ENCODE measurements at regions not wholly inside any gene's neighbourhood (a gene's known extent, or its start where the extent isn't known, plus 50 kb on each side); places are given as distances from the start of the nearest gene placed in this dataset.

DNA sequence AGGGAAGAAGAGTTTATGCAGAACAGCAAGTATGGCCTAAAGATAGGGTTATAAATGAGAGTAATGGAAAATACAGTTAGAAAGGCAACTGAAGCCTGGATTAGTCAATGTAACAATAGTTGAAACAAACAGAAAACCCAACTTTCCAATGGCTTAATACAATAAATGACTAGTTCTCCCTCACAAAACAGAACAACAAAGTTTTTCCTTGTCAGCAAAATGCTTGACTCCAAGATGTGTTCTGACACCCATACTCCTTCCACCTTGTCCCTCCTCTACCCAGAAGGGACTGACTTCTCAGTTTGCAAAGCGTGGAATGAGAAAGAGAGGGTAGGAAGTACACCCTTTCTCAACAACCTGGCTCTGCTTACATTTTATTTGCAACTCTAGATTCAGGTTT lies 191.4 kb upstream of the OSR1 start:
- H3K36me3 ChIP-seq (replicated peaks in 1 of 2; ENCODE audit: control insufficient read depth in 1 of 2, insufficient read depth in 2 of 2, low read length in 2 of 2) = no peaks in the 10 kb centered on the region
- no peaks in the 10 kb centered on the region for H3K4me1 ChIP-seq (ENCODE audit: insufficient read depth, low read length)
- H3K79me2 ChIP-seq (ENCODE audit: insufficient read depth, low read length) = no peaks in the 10 kb centered on the region
- 15% methylated on average over 1 of the region's 1 CpG for WGBS (ENCODE audit: low lambda C conversion rate)
- POLR2A ChIA-PET = no interaction called here
- no peak for DNase-seq (ENCODE audit: low spot score)
- ATAC-seq = no peak
- no peaks in the 10 kb centered on the region for H3K27me3 ChIP-seq (ENCODE audit: control insufficient read depth in 1 of 2, insufficient read depth in 2 of 2, low read length in 2 of 2)
- H3K27ac ChIP-seq (ENCODE audit: extremely low read length, insufficient read depth, low read length) = no peak overlapping the region
- no peak for FAIRE-seq
- no peak overlapping the region for H3K9ac ChIP-seq (ENCODE audit: insufficient read depth, low read depth, low read length)
- in situ Hi-C loops (cut with HindIII; ENCODE audit: extremely low pct_ligation_motif_present, low pct_unique_long_range_greater_than_20kb) (no loop called here), intact Hi-C loops (cut with micrococcal nuclease; ENCODE audit: unreplicated experiment) (no loop called here)
- CTCF ChIA-PET (ENCODE audit: low intra/inter-chr PET ratio, low total read pairs) = no interaction called here
- H3K4me2 ChIP-seq (ENCODE audit: low read depth, low read length) = no peak overlapping the region
- H2AFZ ChIP-seq (ENCODE audit: low read length) = no peak overlapping the region
- TF ChIP-seq MAFF (IDR thresholded peaks at IDR 0.05; ENCODE audit: low read depth, low read length) (peak; percentile 54; the same call in 1 of the 2 replicates), MAFK (conservative IDR thresholded peaks at IDR 0.05 in 1 of 2, IDR thresholded peaks at IDR 0.05 in 1 of 2; ENCODE audit: low read length in 2 of 2) (peak; percentile 67 to 79)
- TF ChIP-seq, protein P1, sequence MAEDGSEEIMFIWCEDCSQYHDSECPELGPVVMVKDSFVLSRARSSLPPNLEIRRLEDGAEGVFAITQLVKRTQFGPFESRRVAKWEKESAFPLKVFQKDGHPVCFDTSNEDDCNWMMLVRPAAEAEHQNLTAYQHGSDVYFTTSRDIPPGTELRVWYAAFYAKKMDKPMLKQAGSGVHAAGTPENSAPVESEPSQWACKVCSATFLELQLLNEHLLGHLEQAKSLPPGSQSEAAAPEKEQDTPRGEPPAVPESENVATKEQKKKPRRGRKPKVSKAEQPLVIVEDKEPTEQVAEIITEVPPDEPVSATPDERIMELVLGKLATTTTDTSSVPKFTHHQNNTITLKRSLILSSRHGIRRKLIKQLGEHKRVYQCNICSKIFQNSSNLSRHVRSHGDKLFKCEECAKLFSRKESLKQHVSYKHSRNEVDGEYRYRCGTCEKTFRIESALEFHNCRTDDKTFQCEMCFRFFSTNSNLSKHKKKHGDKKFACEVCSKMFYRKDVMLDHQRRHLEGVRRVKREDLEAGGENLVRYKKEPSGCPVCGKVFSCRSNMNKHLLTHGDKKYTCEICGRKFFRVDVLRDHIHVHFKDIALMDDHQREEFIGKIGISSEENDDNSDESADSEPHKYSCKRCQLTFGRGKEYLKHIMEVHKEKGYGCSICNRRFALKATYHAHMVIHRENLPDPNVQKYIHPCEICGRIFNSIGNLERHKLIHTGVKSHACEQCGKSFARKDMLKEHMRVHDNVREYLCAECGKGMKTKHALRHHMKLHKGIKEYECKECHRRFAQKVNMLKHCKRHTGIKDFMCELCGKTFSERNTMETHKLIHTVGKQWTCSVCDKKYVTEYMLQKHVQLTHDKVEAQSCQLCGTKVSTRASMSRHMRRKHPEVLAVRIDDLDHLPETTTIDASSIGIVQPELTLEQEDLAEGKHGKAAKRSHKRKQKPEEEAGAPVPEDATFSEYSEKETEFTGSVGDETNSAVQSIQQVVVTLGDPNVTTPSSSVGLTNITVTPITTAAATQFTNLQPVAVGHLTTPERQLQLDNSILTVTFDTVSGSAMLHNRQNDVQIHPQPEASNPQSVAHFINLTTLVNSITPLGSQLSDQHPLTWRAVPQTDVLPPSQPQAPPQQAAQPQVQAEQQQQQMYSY (CRISPR knock-in tag; IDR thresholded peaks at IDR 0.05) = no peak
- no peaks in the 10 kb centered on the region for H3K9me3 ChIP-seq (ENCODE audit: low read length)
- H3K4me3 ChIP-seq (replicated peaks in 1 of 3; ENCODE audit: insufficient read depth in 1 of 3, low read depth in 2 of 3, low read length in 3 of 3) = no peak overlapping the region
- no peaks in the 10 kb centered on the region for H4K20me1 ChIP-seq (ENCODE audit: insufficient read depth, low read length)
- BruUV-seq (replicated peaks) = no TSS peak

DNA sequence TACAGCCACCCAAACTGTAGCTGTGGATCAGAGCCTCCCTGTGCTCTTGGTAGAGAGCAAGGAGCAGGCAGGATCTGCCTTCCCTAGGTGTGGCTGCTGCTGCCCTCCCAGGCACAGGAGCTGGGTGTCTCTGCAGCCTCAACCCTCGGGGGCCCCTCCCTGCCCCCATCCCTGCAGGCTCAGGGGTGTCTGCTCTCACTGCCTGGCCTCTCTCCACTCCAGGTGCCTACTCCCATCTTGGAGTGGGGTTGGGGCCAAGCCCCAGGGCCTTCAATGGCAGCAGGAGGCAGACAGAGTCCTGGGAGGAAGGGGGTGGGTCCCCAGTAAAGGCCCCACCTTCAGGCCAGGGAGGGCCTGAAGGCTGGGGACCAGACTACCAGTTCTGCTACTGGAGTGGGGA lies 189.7 kb upstream of the OSR1 start:
- H3K79me2 ChIP-seq (ENCODE audit: insufficient read depth, low read length) = no peaks in the 10 kb centered on the region
- H3K36me3 ChIP-seq (replicated peaks in 1 of 2; ENCODE audit: control insufficient read depth in 1 of 2, insufficient read depth in 2 of 2, low read length in 2 of 2) = no peaks in the 10 kb centered on the region
- POLR2A ChIA-PET = no interaction called here
- H3K4me2 ChIP-seq (ENCODE audit: low read depth, low read length) = no peak overlapping the region
- intact Hi-C loops (cut with micrococcal nuclease; ENCODE audit: unreplicated experiment) = no loop called here
- CTCF ChIA-PET (ENCODE audit: low intra/inter-chr PET ratio, low total read pairs) = no interaction called here
- in situ Hi-C loops (cut with HindIII; ENCODE audit: extremely low pct_ligation_motif_present, low pct_unique_long_range_greater_than_20kb) = no loop called here
- no peak for FAIRE-seq
- H4K20me1 ChIP-seq (ENCODE audit: insufficient read depth, low read length) = no peaks in the 10 kb centered on the region
- 0% methylated on average over 1 of the region's 1 CpG for WGBS (ENCODE audit: low lambda C conversion rate)
- no peak overlapping the region for H3K27ac ChIP-seq (ENCODE audit: extremely low read length, insufficient read depth, low read length)
- no peak overlapping the region for H2AFZ ChIP-seq (ENCODE audit: low read length)
- no peaks in the 10 kb centered on the region for H3K4me1 ChIP-seq (ENCODE audit: insufficient read depth, low read length)
- H3K9me3 ChIP-seq (ENCODE audit: low read length) = no peaks in the 10 kb centered on the region
- no peaks in the 10 kb centered on the region for H3K27me3 ChIP-seq (ENCODE audit: control insufficient read depth in 1 of 2, insufficient read depth in 2 of 2, low read length in 2 of 2)
- BruUV-seq (replicated peaks) = no TSS peak
- H3K4me3 ChIP-seq (replicated peaks in 1 of 3; ENCODE audit: insufficient read depth in 1 of 3, low read depth in 2 of 3, low read length in 3 of 3) = no peak overlapping the region
- no peak; the same call in 2 of the 3 replicates for ATAC-seq
- no peak for DNase-seq (ENCODE audit: low spot score)
- H3K9ac ChIP-seq (ENCODE audit: insufficient read depth, low read depth, low read length) = no peak overlapping the region
- TF ChIP-seq FOXP1 (IDR thresholded peaks at IDR 0.05) = no peak
- no peak for TF ChIP-seq FOXP1 (CRISPR knock-in tag; IDR thresholded peaks at IDR 0.05)
- TF ChIP-seq ISX (CRISPR knock-in tag; conservative IDR thresholded peaks at IDR 0.05) = no peak
- no peak for TF ChIP-seq ZNF543 (CRISPR knock-in tag; IDR thresholded peaks at IDR 0.05)
- TF ChIP-seq TCF7L2 (IDR thresholded peaks at IDR 0.05; ENCODE audit: low read depth, low read length) = no peak
- TF ChIP-seq BRD4 (CRISPR knock-in tag; IDR thresholded peaks at IDR 0.05) = no peak
- TF ChIP-seq KLF6 (CRISPR knock-in tag; IDR thresholded peaks at IDR 0.05) = no peak
- no peak for TF ChIP-seq ZNF230 (CRISPR knock-in tag; IDR thresholded peaks at IDR 0.05)
- no peak for TF ChIP-seq RCOR2 (CRISPR knock-in tag; IDR thresholded peaks at IDR 0.05)
- TF ChIP-seq ZNF382 (CRISPR knock-in tag; IDR thresholded peaks at IDR 0.05; ENCODE audit: borderline replicate concordance) = no peak
- TF ChIP-seq PHB2 (IDR thresholded peaks at IDR 0.05; ENCODE audit: partially characterized antibody) = no peak
- TF ChIP-seq, protein P2, sequence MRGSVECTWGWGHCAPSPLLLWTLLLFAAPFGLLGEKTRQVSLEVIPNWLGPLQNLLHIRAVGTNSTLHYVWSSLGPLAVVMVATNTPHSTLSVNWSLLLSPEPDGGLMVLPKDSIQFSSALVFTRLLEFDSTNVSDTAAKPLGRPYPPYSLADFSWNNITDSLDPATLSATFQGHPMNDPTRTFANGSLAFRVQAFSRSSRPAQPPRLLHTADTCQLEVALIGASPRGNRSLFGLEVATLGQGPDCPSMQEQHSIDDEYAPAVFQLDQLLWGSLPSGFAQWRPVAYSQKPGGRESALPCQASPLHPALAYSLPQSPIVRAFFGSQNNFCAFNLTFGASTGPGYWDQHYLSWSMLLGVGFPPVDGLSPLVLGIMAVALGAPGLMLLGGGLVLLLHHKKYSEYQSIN (CRISPR knock-in tag; IDR thresholded peaks at IDR 0.05; ENCODE audit: borderline replicate concordance) = no peak
- TF ChIP-seq ZBTB42 (CRISPR knock-in tag; IDR thresholded peaks at IDR 0.05) = no peak
- TF ChIP-seq BORCS8-MEF2B (CRISPR knock-in tag; IDR thresholded peaks at IDR 0.05) = no peak

Measured in HepG2 (cell line).